H1 (cell line): ENCODE measurements at regions not wholly inside any gene's neighbourhood (a gene's known extent, or its start where the extent isn't known, plus 50 kb on each side); places are given as distances from the start of the nearest gene placed in this dataset.

Experiments used
- CTCF ChIA-PET: fragments of 300-600 bp; sonication (Branson Sonifier 250); formaldehyde crosslinking; loops from one replicate; lab custom pipeline; 2021; ENCODE audit not compliant: partially characterized antibody; lab: Charles Lee
- POLR2A ChIA-PET: fragments of 300-600 bp; sonication (Branson Sonifier 250); formaldehyde crosslinking; loops from one replicate; lab custom pipeline; 2021; ENCODE audit warnings: inconsistent platforms; ENCODE audit not compliant: partially characterized antibody; lab: Charles Lee
- DNase-seq, 2 experiments: peaks; one replicate each; pipeline versions ENCODE4 v3.0.0 to v3.0.0-alpha.2; 2010 to 2022; ENCODE audit warnings: low spot score in 2 of 2, low read depth in 1 of 2, mixed read lengths in 1 of 2
- FAIRE-seq: peaks from 2 replicates; lab custom pipeline; 2011; peaks lifted over from hg19 to GRCh38; lab: Jason Lieb, UNC
- H2AFZ ChIP-seq: 2 replicates; pipeline ENCODE4 v1.8.1; 2012; ENCODE audit warnings: low read length, inconsistent platforms
- H2AK5ac ChIP-seq: 2 replicates; pipeline ENCODE4 v1.6.1; 2013; ENCODE audit warnings: low read depth, low read length
- H2BK120ac ChIP-seq: replicated peaks from 2 replicates; pipeline ENCODE3; 2013; ENCODE audit warnings: low read depth, low read length, inconsistent platforms
- H2BK12ac ChIP-seq: 2 replicates; pipeline ENCODE4 v1.6.1; 2013; ENCODE audit warnings: low read depth, low read length
- H2BK15ac ChIP-seq: 2 replicates; pipeline ENCODE4 v1.6.1; 2013; ENCODE audit warnings: low read length
- H2BK20ac ChIP-seq: 2 replicates; pipeline ENCODE4 v1.6.1; 2013; ENCODE audit warnings: low read length
- H2BK5ac ChIP-seq: 2 replicates; pipeline ENCODE4 v1.6.1; 2013; ENCODE audit warnings: low read depth, low read length
- H3K14ac ChIP-seq: 2 replicates; pipeline ENCODE4 v1.6.1; 2013; ENCODE audit warnings: inconsistent platforms; ENCODE audit not compliant: insufficient read length
- H3K18ac ChIP-seq: 2 replicates; pipeline ENCODE4 v1.6.1; 2013; ENCODE audit warnings: low read length; ENCODE audit errors: extremely low read depth
- H3K23ac ChIP-seq: 2 replicates; pipeline ENCODE4 v1.6.1; 2013; ENCODE audit warnings: inconsistent platforms; ENCODE audit not compliant: insufficient read length
- H3K23me2 ChIP-seq: 2 replicates; pipeline ENCODE4 v1.6.1; 2013; ENCODE audit warnings: low read depth, low read length
- H3K27ac ChIP-seq: 2 replicates; pipeline ENCODE4 v1.6.1; 2011; ENCODE audit warnings: low read depth, low read length, inconsistent platforms
- H3K27me3 ChIP-seq, 4 experiments: replicated peaks in 1 of 4; 1 replicate in 1 of 4; 2 replicates in 3 of 4; pipeline versions ENCODE4 v1.6.1 to v1.8.1; 2011 to 2013; ENCODE audit warnings: low read length in 3 of 4, mild to moderate bottlenecking in 3 of 4, inconsistent platforms in 2 of 4, mixed read lengths in 2 of 4, moderate library complexity in 1 of 4; ENCODE audit not compliant: control insufficient read depth in 3 of 4, insufficient read depth in 3 of 4; ENCODE audit errors: extremely low read depth in 1 of 4
- H3K36me3 ChIP-seq, 4 experiments: 2 replicates each; pipeline versions ENCODE4 v1.6.1 to v1.8.1; 2011 to 2013; ENCODE audit warnings: mild to moderate bottlenecking in 4 of 4, low read length in 3 of 4, moderate library complexity in 2 of 4, control low read depth in 1 of 4, inconsistent platforms in 1 of 4; ENCODE audit not compliant: insufficient read depth in 4 of 4, control insufficient read depth in 2 of 4
- H3K4ac ChIP-seq: replicated peaks from 2 replicates; pipeline ENCODE3; 2013; ENCODE audit warnings: low read length, low read depth, mixed read lengths, inconsistent platforms; ENCODE audit not compliant: insufficient read length
- H3K4me1 ChIP-seq, 4 experiments: replicated peaks in 1 of 4; 1 replicate in 1 of 4; 2 replicates in 3 of 4; pipeline versions ENCODE4 v1.6.1 to v1.8.1; 2011 to 2013; ENCODE audit warnings: low read length in 3 of 4, inconsistent platforms in 2 of 4, mixed read lengths in 1 of 4; ENCODE audit not compliant: insufficient read depth in 4 of 4, control insufficient read depth in 3 of 4
- H3K4me2 ChIP-seq, 2 experiments: 2 replicates each; pipeline versions ENCODE4 v1.6.1 to v1.8.1; 2011 to 2013; ENCODE audit warnings: low read depth in 2 of 2, low read length in 2 of 2, control low read depth in 1 of 2, inconsistent platforms in 1 of 2, mild to moderate bottlenecking in 1 of 2; ENCODE audit not compliant: insufficient read depth in 1 of 2
- H3K4me3 ChIP-seq, 4 experiments: fragments of 200-600, 300-600 bp in 1 of 4; sonication (generic), shearing (Covaris generic), sonication (Bioruptor Twin) in 1 of 4; 2 replicates each; pipeline versions ENCODE4 v1.5.1 to v1.8.1; 2011 to 2016; ENCODE audit warnings: low read length in 4 of 4, low read depth in 3 of 4, control low read depth in 2 of 4, inconsistent platforms in 2 of 4, mild to moderate bottlenecking in 2 of 4, mixed read lengths in 1 of 4, moderate library complexity in 1 of 4; ENCODE audit not compliant: insufficient read depth in 2 of 4; ENCODE audit errors: extremely low read depth in 1 of 4
- H3K56ac ChIP-seq: replicated peaks from 2 replicates; pipeline ENCODE3; 2013; ENCODE audit warnings: low read depth, mild to moderate bottlenecking, mixed read lengths, low read length, inconsistent platforms; ENCODE audit not compliant: insufficient read length
- H3K79me1 ChIP-seq: 2 replicates; pipeline ENCODE4 v1.6.1; 2013; ENCODE audit warnings: low read depth, low read length, control low read depth
- H3K79me2 ChIP-seq, 2 experiments: 2 replicates each; pipeline versions ENCODE4 v1.6.1 to v1.8.1; 2012 to 2013; ENCODE audit warnings: low read length in 2 of 2, mild to moderate bottlenecking in 2 of 2, inconsistent platforms in 1 of 2; ENCODE audit not compliant: insufficient read depth in 2 of 2, control insufficient read depth in 1 of 2
- H3K9ac ChIP-seq, 4 experiments: replicated peaks in 1 of 4; 1 replicate in 1 of 4; 2 replicates in 3 of 4; pipeline versions ENCODE4 v1.6.1 to v1.8.1; 2011 to 2013; ENCODE audit warnings: low read depth in 3 of 4, low read length in 3 of 4, control low read depth in 2 of 4, mild to moderate bottlenecking in 2 of 4, moderate library complexity in 2 of 4, inconsistent platforms in 1 of 4; ENCODE audit errors: extremely low read depth in 1 of 4
- H3K9me3 ChIP-seq, 2 experiments: 2 replicates each; pipeline versions ENCODE4 v1.6.1 to v1.8.1; 2012 to 2013; ENCODE audit warnings: mild to moderate bottlenecking in 2 of 2, moderate library complexity in 2 of 2, control low read depth in 1 of 2, inconsistent platforms in 1 of 2, low read depth in 1 of 2, low read length in 1 of 2, mixed read lengths in 1 of 2; ENCODE audit not compliant: insufficient read depth in 2 of 2
- H4K20me1 ChIP-seq, 2 experiments: replicated peaks in 1 of 2; 2 replicates each; pipeline versions ENCODE3 to v1.8.1; 2011 to 2013; ENCODE audit warnings: inconsistent platforms in 2 of 2, low read length in 2 of 2, mild to moderate bottlenecking in 1 of 2; ENCODE audit not compliant: insufficient read depth in 2 of 2, control insufficient read depth in 1 of 2
- H4K5ac ChIP-seq: 2 replicates; pipeline ENCODE4 v1.6.1; 2013; ENCODE audit warnings: low read length, low read depth, mixed read lengths, inconsistent platforms; ENCODE audit not compliant: insufficient read length
- H4K8ac ChIP-seq: 2 replicates; pipeline ENCODE4 v1.8.0; 2013; ENCODE audit warnings: mild to moderate bottlenecking, moderate library complexity, low read length, inconsistent platforms; ENCODE audit not compliant: insufficient read depth; ENCODE audit errors: extremely low read depth
- H4K91ac ChIP-seq: replicated peaks from 2 replicates; pipeline ENCODE3; 2013; ENCODE audit warnings: low read length, mixed read lengths, inconsistent platforms; ENCODE audit not compliant: insufficient read length
- ATF3 ChIP-seq: IDR thresholded peaks from 2 replicates; pipeline ENCODE4 v1.6.1; 2011; ENCODE audit warnings: low read depth, mild to moderate bottlenecking, low read length; ENCODE audit not compliant: insufficient read depth
- CHD2 ChIP-seq: IDR thresholded peaks from 2 replicates; pipeline ENCODE4 v1.6.1; 2012; ENCODE audit warnings: low read length, improper control_type of control experiment
- CTCF ChIP-seq, 3 experiments: IDR thresholded peaks; 1 replicate in 2 of 3; 2 replicates in 1 of 3; pipeline versions ENCODE4 v1.5.1 to v1.6.1; 2011; ENCODE audit warnings: low read length in 3 of 3, mild to moderate bottlenecking in 3 of 3, inconsistent platforms in 2 of 3, low read depth in 1 of 3, moderate library complexity in 1 of 3; ENCODE audit not compliant: insufficient read depth in 1 of 3; ENCODE audit errors: control extremely low read depth in 1 of 3
- EP300 ChIP-seq, 2 experiments: IDR thresholded peaks; 1 replicate in 1 of 2; 2 replicates in 1 of 2; pipeline ENCODE4 v1.6.1; 2011 to 2012; ENCODE audit warnings: low read depth in 2 of 2, low read length in 2 of 2, mild to moderate bottlenecking in 2 of 2, borderline replicate concordance in 1 of 2, inconsistent platforms in 1 of 2, moderate library complexity in 1 of 2
- FOSL1 ChIP-seq: IDR thresholded peaks from 2 replicates; pipeline ENCODE4 v1.6.1; 2011; ENCODE audit warnings: mild to moderate bottlenecking, low read depth, low read length, moderate library complexity; ENCODE audit not compliant: insufficient read depth
- GABPA ChIP-seq: IDR thresholded peaks from 2 replicates; pipeline ENCODE4 v1.6.1; 2011; ENCODE audit warnings: mild to moderate bottlenecking, low read length, moderate library complexity, borderline replicate concordance; ENCODE audit not compliant: insufficient read depth
- KDM1A ChIP-seq: fragments of 200-600, 300-600 bp; sonication (generic); IDR thresholded peaks from 2 replicates; pipeline ENCODE4 v1.7.1; 2016; ENCODE audit warnings: mild to moderate bottlenecking, low read length, borderline replicate concordance
- MAFK ChIP-seq: IDR thresholded peaks from 2 replicates; pipeline ENCODE4 v1.6.1; 2012; ENCODE audit warnings: low read depth, mild to moderate bottlenecking, improper control_type of control experiment, low read length
- POLR2AphosphoS5 ChIP-seq: IDR thresholded peaks from 2 replicates; pipeline ENCODE4 v1.6.1; 2011; ENCODE audit warnings: low read depth, low read length
- SP1 ChIP-seq: IDR thresholded peaks from 2 replicates; pipeline ENCODE4 v1.6.1; 2011; ENCODE audit warnings: low read depth, low read length
- TCF12 ChIP-seq: IDR thresholded peaks from 2 replicates; pipeline ENCODE4 v1.6.1; 2011; ENCODE audit warnings: low read depth, mild to moderate bottlenecking, low read length
- YY1 ChIP-seq: IDR thresholded peaks from 2 replicates; pipeline ENCODE4 v1.6.1; 2011; ENCODE audit warnings: low read depth, mild to moderate bottlenecking, low read length
- WGBS, 2 experiments: shearing (Covaris generic) in 1 of 2; methylation state at CpG; one replicate each; pipeline versions ENCODE4 v1.1.6 to v1.1.7; 2013 to 2015; ENCODE audit warnings: low lambda C conversion rate in 2 of 2, mixed read lengths in 2 of 2, inconsistent platforms in 1 of 2, low coverage in 1 of 2, missing lambda C conversion rate in 1 of 2; ENCODE audit not compliant: insufficient replicate concordance in 2 of 2, insufficient coverage in 1 of 2, insufficient read length in 1 of 2; ENCODE audit errors: extremely low coverage in 1 of 2, missing lambda C conversion rate in 1 of 2; 5-methylcytosine and 5-hydroxymethylcytosine counted together

- Histone ChIP-seq H2BK20ac (no peak overlapping the region), H3K79me1 (no peaks in the 10 kb centered on the region), H2AFZ (no peak overlapping the region), H2BK15ac (no peak overlapping the region), H2BK12ac (no peak overlapping the region), H3K9me3 (no peaks in the 10 kb centered on the region), H3K9ac (no peak overlapping the region), H2BK5ac (no peak overlapping the region), H3K4me2 (no peak overlapping the region), H3K4ac (no peak overlapping the region), H3K23me2 (no peaks in the 10 kb centered on the region), H3K79me2 (no peaks in the 10 kb centered on the region), H4K20me1 (no peaks in the 10 kb centered on the region), H3K36me3 (no peaks in the 10 kb centered on the region), H2BK120ac (no peak overlapping the region), H3K18ac (no peak overlapping the region), H3K4me3 (no peak overlapping the region), H3K14ac (no peak overlapping the region), H3K4me1 (peaks cover 0 to under 1% (median 0%) of the 10 kb centered on the region in 4 experiments; a peak in 1 of 7 replicates), H2AK5ac (no peak overlapping the region), H4K8ac (no peak overlapping the region), H3K27me3 (no peaks in the 10 kb centered on the region), H4K91ac (no peak overlapping the region), H3K56ac (no peak overlapping the region), H3K27ac (no peak overlapping the region), H3K23ac (no peak overlapping the region), H4K5ac (no peak overlapping the region)
- ChIA-PET CTCF (no interaction called here), POLR2A (no interaction called here)
- WGBS, 2 experiments, result 80% methylated on average over 1 of the region's 1 CpG; no CpG with 5 or more reads in 1 of the 2 experiments
- no peak for DNase-seq
- no peak for FAIRE-seq
- TF ChIP-seq MAFK (no peak), TCF12 (no peak), CTCF (IDR thresholded peaks at IDR 0.05; ENCODE audit: control extremely low read depth in 1 of 3, insufficient read depth in 1 of 3, low read depth in 1 of 3, low read length in 3 of 3) (no peak), POLR2AphosphoS5 (no peak), YY1 (no peak), SP1 (no peak), FOSL1 (no peak), ATF3 (no peak), GABPA (no peak), EP300 (IDR thresholded peaks at IDR 0.05; ENCODE audit: borderline replicate concordance in 1 of 2, low read depth in 2 of 2, low read length in 2 of 2) (no peak), CHD2 (no peak), KDM1A (no peak)
Measured at GRCh38 chr4:125527681-125528080, 212.9 kb downstream of the FAT4 start.
